HL-60 (cell line): ENCODE measurements at regions not wholly inside any gene's neighbourhood (a gene's known extent, or its start where the extent isn't known, plus 50 kb on each side); places are given as distances from the start of the nearest gene placed in this dataset.

Experiments
- CTCF ChIP-seq: IDR thresholded peaks from one replicate; pipeline ENCODE4 v1.5.1; 2011; ENCODE audit warnings: low read length, control low read depth, inconsistent platforms; ENCODE audit not compliant: insufficient read depth
- GABPA ChIP-seq: IDR thresholded peaks from 2 replicates; pipeline ENCODE4 v1.6.1; 2012; ENCODE audit warnings: low read depth
- POLR2AphosphoS5 ChIP-seq: IDR thresholded peaks from 2 replicates; pipeline ENCODE4 v1.6.1; 2012; ENCODE audit warnings: low read depth
- REST ChIP-seq: IDR thresholded peaks from 2 replicates; pipeline ENCODE4 v1.6.1; 2012; ENCODE audit warnings: low read depth; ENCODE audit not compliant: insufficient replicate concordance

GRCh38 chr18:76668119-76668518 is 154.2 kb upstream of the ZNF236 start:
- TF ChIP-seq CTCF (no peak), POLR2AphosphoS5 (no peak), REST (no peak), GABPA (no peak)
